K562 (cell line): ENCODE measurements at regions not wholly inside any gene's neighbourhood (a gene's known extent, or its start where the extent isn't known, plus 50 kb on each side); places are given as distances from the start of the nearest gene placed in this dataset.
A peak's percentile ranks its signal among the peaks of the same experiment; 100 is the strongest.

Experiments
- ATAC-seq: fragments of 200-7000 bp; cut with Tn5 transposase; 3 replicates; pipeline ENCODE4 v1.9.1; 2020; ENCODE audit warnings: moderate library complexity
- BruUV-seq: library from RNA; stranded (reverse); fragments of 400-500 nt; replicated peaks from 2 replicates; lab custom pipeline; 2021; lab: Mats Ljungman, UMichigan
- CTCF ChIA-PET: fragments of 300-600 bp; formaldehyde crosslinking; extraction: SDS; loops from one replicate; lab custom pipeline; 2021; ENCODE audit warnings: low intra/inter-chr PET ratio; lab: Yijun Ruan, JAX
- POLR2A ChIA-PET: fragments of 300-600, 350-650 bp; sonication (Branson Sonifier 250); formaldehyde crosslinking; extraction: SDS; loops from one replicate; lab custom pipeline; 2021; ENCODE audit warnings: antibody characterized with exemption, inconsistent platforms; lab: Yijun Ruan, JAX
- DNase-seq, 4 experiments: peaks; one replicate each; pipeline versions ENCODE4 v3.0.0 to v3.0.0-alpha.2; 2011 to 2018; ENCODE audit warnings: low spot score in 3 of 4, mixed read lengths in 3 of 4; ENCODE audit errors: extremely low read depth in 1 of 4
- FAIRE-seq: peaks from 2 replicates; lab custom pipeline; 2011; peaks lifted over from hg19 to GRCh38; lab: Jason Lieb, UNC
- H2AFZ ChIP-seq: 2 replicates; pipeline ENCODE4 v1.6.0; 2011; ENCODE audit warnings: low read depth, low read length, control low read depth, inconsistent platforms
- H3K27ac ChIP-seq: fragments of 200-600 bp; 3 replicates; pipeline ENCODE4 v1.8.0; 2011; ENCODE audit warnings: low read depth, mild to moderate bottlenecking, control low read depth, inconsistent platforms, low read length, moderate library complexity, mixed read lengths; ENCODE audit errors: extremely low read depth
- H3K27me3 ChIP-seq, 2 experiments: fragments of 300-600 bp in 1 of 2; 2 replicates in 1 of 2; 3 replicates in 1 of 2; pipeline versions ENCODE4 v1.6.0 to v1.8.0; 2011; ENCODE audit warnings: inconsistent platforms in 2 of 2, low read length in 2 of 2, mild to moderate bottlenecking in 1 of 2, mixed read lengths in 1 of 2, moderate library complexity in 1 of 2; ENCODE audit not compliant: control insufficient read depth in 2 of 2, insufficient read depth in 2 of 2
- H3K36me3 ChIP-seq: fragments of 300-600 bp; 3 replicates; pipeline ENCODE4 v1.8.0; 2011; ENCODE audit warnings: mild to moderate bottlenecking, low read length, inconsistent platforms; ENCODE audit not compliant: control insufficient read depth, insufficient read depth
- H3K4me1 ChIP-seq, 2 experiments: fragments of 200-600 bp in 1 of 2; replicated peaks in 1 of 2; 2 replicates in 1 of 2; 3 replicates in 1 of 2; pipeline versions ENCODE4 v1.5.1 to v1.8.0; 2011; ENCODE audit warnings: inconsistent platforms in 2 of 2, low read length in 2 of 2, mild to moderate bottlenecking in 1 of 2, mixed read lengths in 1 of 2, moderate library complexity in 1 of 2; ENCODE audit not compliant: control insufficient read depth in 2 of 2, insufficient read depth in 2 of 2
- H3K4me2 ChIP-seq: 2 replicates; pipeline ENCODE4 v1.6.1; 2011; ENCODE audit warnings: low read length, control low read depth, inconsistent platforms, mixed read lengths; ENCODE audit not compliant: insufficient read depth
- H3K4me3 ChIP-seq: fragments of 200-600 bp; sonication (generic), shearing (Covaris generic); 2 replicates; pipeline ENCODE4 v1.5.1; 2016; ENCODE audit warnings: control low read depth, inconsistent platforms
- H3K79me2 ChIP-seq: fragments of 200-600 bp; 3 replicates; pipeline ENCODE4 v1.8.0; 2011; ENCODE audit warnings: low read length, inconsistent platforms; ENCODE audit not compliant: control insufficient read depth, insufficient read depth
- H3K9ac ChIP-seq, 2 experiments: 2 replicates each; pipeline versions ENCODE4 v1.6.0 to v1.6.1; 2011; ENCODE audit warnings: low read depth in 2 of 2, low read length in 2 of 2, control low read depth in 1 of 2, inconsistent platforms in 1 of 2, mild to moderate bottlenecking in 1 of 2, mixed read lengths in 1 of 2; ENCODE audit not compliant: insufficient read depth in 1 of 2
- H3K9me1 ChIP-seq: one replicate; pipeline ENCODE4 v1.6.0; 2011; ENCODE audit warnings: inconsistent platforms, mild to moderate bottlenecking, low read length, moderate library complexity; ENCODE audit not compliant: control insufficient read depth, insufficient read depth
- H3K9me3 ChIP-seq: replicated peaks from 2 replicates; pipeline ENCODE4 v1.5.1; 2011; ENCODE audit warnings: low read depth, low read length, inconsistent platforms; ENCODE audit not compliant: control insufficient read depth, insufficient read depth
- H4K20me1 ChIP-seq: replicated peaks from 2 replicates; pipeline ENCODE4 v1.6.1; 2011; ENCODE audit warnings: low read length, inconsistent platforms, mixed read lengths; ENCODE audit not compliant: control insufficient read depth, insufficient read depth
- BRF2 ChIP-seq: IDR thresholded peaks from 3 replicates; pipeline ENCODE4 v1.6.1; 2011; ENCODE audit warnings: borderline replicate concordance, mild to moderate bottlenecking; ENCODE audit not compliant: insufficient read length, insufficient read depth
- C11orf30 ChIP-seq: fragments of 450-650 bp; IDR thresholded peaks from 2 replicates; pipeline ENCODE4 v1.6.1; 2016; ENCODE audit warnings: low read depth, mild to moderate bottlenecking
- CBX3 ChIP-seq, 2 experiments: IDR thresholded peaks; 1 replicate in 1 of 2; 2 replicates in 1 of 2; pipeline ENCODE4 v1.6.1; 2012; ENCODE audit warnings: inconsistent platforms in 2 of 2, low read length in 2 of 2, borderline replicate concordance in 1 of 2, control low read depth in 1 of 2
- GATAD2B ChIP-seq: fragments of 450-650 bp; IDR thresholded peaks from 2 replicates; pipeline ENCODE4 v1.6.1; 2017; ENCODE audit warnings: mild to moderate bottlenecking, borderline replicate concordance
- HNRNPH1 ChIP-seq: fragments of 200-400 bp; formaldehyde crosslinking; optimal IDR thresholded peaks from 2 replicates; pipeline ENCODE3; 2017; ENCODE audit warnings: low read depth, mild to moderate bottlenecking, low read length, moderate library complexity
- MAFG ChIP-seq: fragments of 450-650 bp; conservative IDR thresholded peaks from 2 replicates; pipeline ENCODE4 v1.6.1; 2016; ENCODE audit warnings: missing genetic modification characterization, missing compliant biosample characterization
- MLX ChIP-seq, 2 experiments: fragments of 450-650 bp in 1 of 2; sonication (generic) in 1 of 2; formaldehyde crosslinking; conservative IDR thresholded peaks; 2 replicates each; pipeline versions ENCODE4 v1.4.0 to v1.8.1; 2020 to 2022; ENCODE audit warnings: mild to moderate bottlenecking in 1 of 2, missing genetic modification reagents in 1 of 2
- NFE2 ChIP-seq: IDR thresholded peaks from 2 replicates; pipeline ENCODE4 v1.6.1; 2014; ENCODE audit warnings: antibody characterized with exemption, low read depth
- PATZ1 ChIP-seq: fragments of 250-450 bp; sonication (Bioruptor Pico); IDR thresholded peaks from 2 replicates; pipeline ENCODE4 v1.5.0; 2020; ENCODE audit warnings: mild to moderate bottlenecking, borderline replicate concordance
- TAF7 ChIP-seq: fragments of 450-650 bp; IDR thresholded peaks from 2 replicates; pipeline ENCODE4 v1.6.1; 2016; ENCODE audit warnings: missing genetic modification characterization, missing compliant biosample characterization
- YBX1 ChIP-seq: fragments of 450-650 bp; IDR thresholded peaks from 2 replicates; pipeline ENCODE4 v1.7.1; 2016; ENCODE audit warnings: mild to moderate bottlenecking
- ZNF274 ChIP-seq: IDR thresholded peaks from 2 replicates; pipeline ENCODE4 v1.6.1; 2011; ENCODE audit warnings: low read depth, mild to moderate bottlenecking, low read length, moderate library complexity, borderline replicate concordance
- WGBS: fragments of 100-300 bp; shearing (Covaris generic); methylation state at CpG from one replicate; pipeline ENCODE4 v1.1.6; 2016; ENCODE audit warnings: low coverage, mixed read lengths; ENCODE audit not compliant: insufficient coverage; ENCODE audit errors: missing lambda C conversion rate; 5-methylcytosine and 5-hydroxymethylcytosine counted together
- in situ Hi-C: fragments of 300-500 bp; cut with MboI; formaldehyde crosslinking; loops from 4 replicates; pipeline ENCODE4 v1.15.0; 2018; ENCODE audit warnings: inconsistent platforms, mixed read lengths
- intact Hi-C: fragments of 100-400 bp; cut with micrococcal nuclease; formaldehyde crosslinking; loops from 2 replicates; pipeline ENCODE4 v1.14.2; 2022
- TF ChIP-seq, protein P1 (sequence below), 2 experiments: fragments of 450-650 bp; IDR thresholded peaks; 2 replicates each; pipeline ENCODE4 v1.6.1; 2016

DNA sequence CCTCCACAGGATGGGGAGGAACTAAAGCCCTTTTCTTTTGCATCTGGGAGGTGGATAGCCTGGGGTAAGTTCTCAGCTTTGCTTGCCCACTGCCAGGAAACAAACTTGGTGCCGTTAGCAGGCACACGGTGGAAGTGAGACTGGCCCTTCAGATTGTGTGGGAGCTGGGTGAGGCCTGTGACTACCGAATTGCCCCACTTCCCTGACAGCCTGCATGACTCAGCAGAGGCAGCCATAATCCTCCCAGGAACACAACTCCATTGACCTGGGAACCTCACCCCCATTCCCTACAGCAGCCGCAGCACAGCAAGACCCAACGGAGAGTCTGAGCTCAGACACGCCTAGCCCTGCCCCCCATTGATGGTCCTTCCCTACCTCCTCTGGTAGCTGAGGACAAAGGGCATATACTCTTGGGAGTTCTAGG is 282.6 kb downstream of the KLF13 start:
- H4K20me1 ChIP-seq, result no peaks in the 10 kb centered on the region
- peak overlapping the region; percentile 45; the same call in 1 of the 2 replicates for H2AFZ ChIP-seq
- H3K9me3 ChIP-seq, result no peaks in the 10 kb centered on the region
- WGBS, result 6% methylated on average over 6 of the region's 6 CpGs
- no peak for ATAC-seq
- H3K27me3 ChIP-seq, result no peaks in the 10 kb centered on the region
- H3K4me3 ChIP-seq, result no peak overlapping the region
- no peaks in the 10 kb centered on the region for H3K79me2 ChIP-seq
- CTCF ChIA-PET, result no interaction called here
- no peak overlapping the region for H3K27ac ChIP-seq
- POLR2A ChIA-PET, result no interaction called here
- H3K4me2 ChIP-seq, result no peak overlapping the region
- FAIRE-seq, result no peak
- no peaks in the 10 kb centered on the region for H3K4me1 ChIP-seq
- no peak for DNase-seq
- in situ Hi-C loops (no loop called here), intact Hi-C loops (no loop called here)
- TF ChIP-seq, protein P1, sequence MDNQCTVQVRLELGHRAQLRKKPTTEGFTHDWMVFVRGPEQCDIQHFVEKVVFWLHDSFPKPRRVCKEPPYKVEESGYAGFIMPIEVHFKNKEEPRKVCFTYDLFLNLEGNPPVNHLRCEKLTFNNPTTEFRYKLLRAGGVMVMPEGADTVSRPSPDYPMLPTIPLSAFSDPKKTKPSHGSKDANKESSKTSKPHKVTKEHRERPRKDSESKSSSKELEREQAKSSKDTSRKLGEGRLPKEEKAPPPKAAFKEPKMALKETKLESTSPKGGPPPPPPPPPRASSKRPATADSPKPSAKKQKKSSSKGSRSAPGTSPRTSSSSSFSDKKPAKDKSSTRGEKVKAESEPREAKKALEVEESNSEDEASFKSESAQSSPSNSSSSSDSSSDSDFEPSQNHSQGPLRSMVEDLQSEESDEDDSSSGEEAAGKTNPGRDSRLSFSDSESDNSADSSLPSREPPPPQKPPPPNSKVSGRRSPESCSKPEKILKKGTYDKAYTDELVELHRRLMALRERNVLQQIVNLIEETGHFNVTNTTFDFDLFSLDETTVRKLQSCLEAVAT (IDR thresholded peaks at IDR 0.05), result no peak
- TF ChIP-seq ZNF274 (no peak), NFE2 (peak; percentile 27; the same call in 1 of the 2 replicates), GATAD2B (no peak), HNRNPH1 (no peak), MLX (CRISPR knock-in tag; conservative IDR thresholded peaks at IDR 0.05) (no peak), BRF2 (no peak), MAFG (tag) (peak; percentile 51), CBX3 (IDR thresholded peaks at IDR 0.05; ENCODE audit: borderline replicate concordance in 1 of 2, low read length in 2 of 2) (no peak), TAF7 (no peak), PATZ1 (CRISPR knock-in tag) (no peak), C11orf30 (peak; percentile 32; the same call in 1 of the 2 replicates), YBX1 (no peak)
- H3K9me1 ChIP-seq, result no peaks in the 10 kb centered on the region
- H3K36me3 ChIP-seq, result no peaks in the 10 kb centered on the region
- BruUV-seq, result no TSS peak
- H3K9ac ChIP-seq, result no peak overlapping the region
